Peyer's patch (tissue), 4 donors: ENCODE measurements at regions not wholly inside any gene's neighbourhood (a gene's known extent, or its start where the extent isn't known, plus 50 kb on each side); places are given as distances from the start of the nearest gene placed in this dataset.

ENCODE experiments used
- DNase-seq, 3 donors: peaks; one replicate each; pipeline ENCODE4 v3.0.0-alpha.2; 2017 to 2019
- H3K27ac ChIP-seq, 4 donors: fragments of 200-600 bp; sonication (generic); one replicate each; pipeline ENCODE4 v1.5.1; 2016 to 2019
- H3K27me3 ChIP-seq, 2 donors: fragments of 200-600 bp; sonication (generic); one replicate each; pipeline ENCODE4 v1.5.1; 2019
- H3K36me3 ChIP-seq, 3 donors: fragments of 200-600 bp; sonication (generic); one replicate each; pipeline ENCODE4 v1.5.1; 2016 to 2019
- H3K4me1 ChIP-seq, 4 donors: fragments of 200-600 bp; sonication (generic); one replicate each; pipeline ENCODE4 v1.5.1; 2016 to 2019
- H3K4me3 ChIP-seq, 4 donors: fragments of 200-600 bp; sonication (generic); 1 replicate in 3 of 4; 2 replicates in 1 of 4; pipeline ENCODE4 v1.5.1; 2016 to 2019; ENCODE audit warnings: mild to moderate bottlenecking in 1 of 4
- H3K9me3 ChIP-seq, 4 donors: fragments of 200-600 bp; sonication (generic); one replicate each; pipeline ENCODE4 v1.5.1; 2016 to 2019; ENCODE audit warnings: mild to moderate bottlenecking in 1 of 4
- POLR2A ChIP-seq, 2 donors: fragments of 450-650 bp; IDR thresholded peaks; one replicate each; pipeline ENCODE4 v1.5.1; 2017; ENCODE audit warnings: antibody characterized with exemption in 2 of 2, mild to moderate bottlenecking in 2 of 2, moderate library complexity in 2 of 2
- TF ChIP-seq, protein P1 (sequence below), 6 experiments: fragments of 450-650 bp in 4 of 6; fragments of 200-600 bp in 2 of 6; sonication (generic) in 1 of 6; IDR thresholded peaks; one replicate each; pipeline ENCODE4 v1.5.1; 2017 to 2019; ENCODE audit warnings: antibody characterized with exemption in 6 of 6, mild to moderate bottlenecking in 3 of 6, moderate library complexity in 1 of 6

DNA sequence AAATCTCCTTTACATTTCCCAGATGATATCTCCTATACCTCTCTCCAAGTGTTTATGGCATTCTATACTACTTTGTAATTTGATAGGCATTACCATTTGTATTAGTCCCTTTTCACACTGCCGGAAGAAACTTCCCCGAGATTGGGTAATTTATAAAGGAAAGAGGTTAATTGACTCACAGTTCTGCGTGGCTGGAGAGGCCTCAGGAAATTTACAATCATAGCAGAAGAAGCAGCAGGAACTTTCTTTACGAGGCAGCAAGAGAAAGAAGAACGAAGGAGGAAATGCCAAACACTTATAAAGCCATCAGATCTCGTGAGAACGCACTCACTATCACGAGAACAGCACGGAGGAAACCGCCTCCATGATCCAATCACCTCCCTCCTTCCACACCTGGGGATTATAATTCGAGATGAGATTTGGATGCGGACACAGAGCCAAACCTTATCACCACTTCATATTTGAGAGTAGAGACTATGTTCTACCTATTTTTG, 1194.6 kb downstream of the SORCS1 start:
- Histone ChIP-seq H3K4me3 (no peak overlapping the region), H3K36me3 (no peaks in the 10 kb centered on the region), H3K27ac (no peak overlapping the region), H3K4me1 (no peaks in the 10 kb centered on the region), H3K9me3 (no peaks in the 10 kb centered on the region), H3K27me3 (no peaks in the 10 kb centered on the region)
- DNase-seq, result no peak
- TF ChIP-seq, protein P1, sequence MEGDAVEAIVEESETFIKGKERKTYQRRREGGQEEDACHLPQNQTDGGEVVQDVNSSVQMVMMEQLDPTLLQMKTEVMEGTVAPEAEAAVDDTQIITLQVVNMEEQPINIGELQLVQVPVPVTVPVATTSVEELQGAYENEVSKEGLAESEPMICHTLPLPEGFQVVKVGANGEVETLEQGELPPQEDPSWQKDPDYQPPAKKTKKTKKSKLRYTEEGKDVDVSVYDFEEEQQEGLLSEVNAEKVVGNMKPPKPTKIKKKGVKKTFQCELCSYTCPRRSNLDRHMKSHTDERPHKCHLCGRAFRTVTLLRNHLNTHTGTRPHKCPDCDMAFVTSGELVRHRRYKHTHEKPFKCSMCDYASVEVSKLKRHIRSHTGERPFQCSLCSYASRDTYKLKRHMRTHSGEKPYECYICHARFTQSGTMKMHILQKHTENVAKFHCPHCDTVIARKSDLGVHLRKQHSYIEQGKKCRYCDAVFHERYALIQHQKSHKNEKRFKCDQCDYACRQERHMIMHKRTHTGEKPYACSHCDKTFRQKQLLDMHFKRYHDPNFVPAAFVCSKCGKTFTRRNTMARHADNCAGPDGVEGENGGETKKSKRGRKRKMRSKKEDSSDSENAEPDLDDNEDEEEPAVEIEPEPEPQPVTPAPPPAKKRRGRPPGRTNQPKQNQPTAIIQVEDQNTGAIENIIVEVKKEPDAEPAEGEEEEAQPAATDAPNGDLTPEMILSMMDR (IDR thresholded peaks at IDR 0.05), result no peak
- no peak for TF ChIP-seq POLR2A (IDR thresholded peaks at IDR 0.05)

DNA sequence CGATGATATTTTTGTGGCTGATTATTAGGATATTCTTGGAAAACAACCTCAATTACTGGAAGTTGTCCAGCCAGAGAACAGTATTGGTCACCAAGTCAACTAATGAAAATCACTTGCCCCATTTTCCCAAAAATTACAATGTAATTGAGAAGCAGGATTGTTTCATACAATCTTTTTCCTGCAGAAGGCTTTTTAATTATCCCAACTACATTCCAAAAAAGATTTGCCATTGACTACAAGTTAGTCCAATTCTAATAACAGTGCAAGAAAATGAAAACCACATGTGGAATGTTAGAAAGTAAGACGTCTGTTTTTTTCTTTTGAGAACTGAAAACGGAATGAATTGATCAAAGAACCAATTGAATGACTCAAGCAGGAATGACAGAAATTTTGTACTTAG, 1195.8 kb downstream of the SORCS1 start:
- H3K36me3 ChIP-seq, result no peaks in the 10 kb centered on the region
- no peaks in the 10 kb centered on the region for H3K9me3 ChIP-seq
- H3K27me3 ChIP-seq, result no peaks in the 10 kb centered on the region
- H3K4me1 ChIP-seq, result no peaks in the 10 kb centered on the region
- no peak for TF ChIP-seq POLR2A (IDR thresholded peaks at IDR 0.05)
- TF ChIP-seq, protein P1 (IDR thresholded peaks at IDR 0.05), result no peak
- no peak overlapping the region for H3K27ac ChIP-seq
- no peak overlapping the region for H3K4me3 ChIP-seq
- DNase-seq, result no peak

DNA sequence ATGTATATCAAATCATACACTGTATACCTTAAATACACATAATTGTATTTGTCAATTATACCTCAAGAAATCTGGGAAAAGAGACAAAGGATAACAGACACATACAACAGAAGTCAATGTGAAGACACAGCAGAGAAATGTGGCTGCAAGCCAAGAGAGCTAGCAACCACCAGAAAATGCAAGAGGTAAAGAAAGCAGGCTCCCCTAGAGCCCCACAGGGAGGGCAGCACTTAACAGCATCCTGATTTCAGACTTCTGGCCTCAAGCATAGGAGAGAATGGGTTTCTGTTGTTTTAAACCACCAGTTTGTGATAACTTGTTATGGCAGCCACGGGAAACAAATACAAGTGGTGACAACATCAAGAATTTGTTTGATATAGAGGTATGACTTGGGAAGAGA, 1197.2 kb downstream of the SORCS1 start:
- H3K4me3 ChIP-seq, result no peak overlapping the region
- TF ChIP-seq, protein P1 (IDR thresholded peaks at IDR 0.05), result no peak
- TF ChIP-seq POLR2A (IDR thresholded peaks at IDR 0.05), result no peak
- no peak for DNase-seq
- no peaks in the 10 kb centered on the region for H3K36me3 ChIP-seq
- H3K9me3 ChIP-seq, result no peaks in the 10 kb centered on the region
- no peaks in the 10 kb centered on the region for H3K27me3 ChIP-seq
- no peak overlapping the region for H3K27ac ChIP-seq
- H3K4me1 ChIP-seq, result no peaks in the 10 kb centered on the region

DNA sequence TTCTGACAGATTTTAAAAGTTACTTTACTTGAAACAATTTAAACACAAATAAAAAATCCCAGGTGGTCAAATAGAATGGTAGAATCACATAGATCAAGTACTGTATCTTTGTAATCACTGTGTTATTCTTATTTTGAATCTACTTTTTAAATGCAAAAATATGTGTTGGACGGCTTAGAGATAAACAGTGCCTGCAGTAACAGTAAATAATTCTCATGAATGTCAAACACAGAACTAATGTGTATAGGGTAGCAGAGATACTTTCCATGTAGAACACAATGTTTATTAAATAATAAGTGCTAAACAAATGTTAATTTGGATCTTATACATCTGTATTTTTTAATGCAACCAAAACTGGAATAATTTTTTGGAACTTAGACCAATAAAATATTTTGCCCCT, 1199.4 kb downstream of the SORCS1 start:
- DNase-seq, result no peak
- H3K4me1 ChIP-seq, result no peaks in the 10 kb centered on the region
- H3K36me3 ChIP-seq, result no peaks in the 10 kb centered on the region
- H3K9me3 ChIP-seq, result no peaks in the 10 kb centered on the region
- H3K27ac ChIP-seq, result no peak overlapping the region
- TF ChIP-seq POLR2A (IDR thresholded peaks at IDR 0.05), result no peak
- TF ChIP-seq, protein P1 (IDR thresholded peaks at IDR 0.05), result no peak
- no peak overlapping the region for H3K4me3 ChIP-seq
- H3K27me3 ChIP-seq, result no peaks in the 10 kb centered on the region

DNA sequence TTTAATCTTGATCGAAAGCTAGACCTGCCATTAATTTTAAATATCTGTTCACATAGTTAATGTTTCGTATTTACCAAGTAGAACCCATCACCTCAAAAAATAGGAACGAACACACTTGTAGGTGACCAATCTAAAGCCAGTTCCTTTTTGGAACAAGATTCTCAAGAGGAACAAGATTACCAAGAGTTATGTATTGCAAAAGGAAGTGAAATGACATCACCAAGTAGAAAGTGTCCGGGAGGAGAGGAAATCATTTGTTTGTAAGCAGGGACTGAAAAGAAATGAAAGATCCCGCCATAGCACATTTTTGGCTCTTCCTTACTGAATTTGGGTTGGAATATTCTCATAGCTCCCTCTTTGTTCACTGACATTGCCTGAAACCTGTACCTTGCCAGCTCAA, 1200.5 kb downstream of the SORCS1 start:
- no peaks in the 10 kb centered on the region for H3K27me3 ChIP-seq
- H3K27ac ChIP-seq, result no peak overlapping the region
- H3K9me3 ChIP-seq, result no peaks in the 10 kb centered on the region
- H3K4me1 ChIP-seq, result no peaks in the 10 kb centered on the region
- H3K4me3 ChIP-seq, result no peak overlapping the region
- TF ChIP-seq POLR2A (IDR thresholded peaks at IDR 0.05), result no peak
- TF ChIP-seq, protein P1 (IDR thresholded peaks at IDR 0.05), result no peak
- no peak for DNase-seq
- H3K36me3 ChIP-seq, result no peaks in the 10 kb centered on the region

DNA sequence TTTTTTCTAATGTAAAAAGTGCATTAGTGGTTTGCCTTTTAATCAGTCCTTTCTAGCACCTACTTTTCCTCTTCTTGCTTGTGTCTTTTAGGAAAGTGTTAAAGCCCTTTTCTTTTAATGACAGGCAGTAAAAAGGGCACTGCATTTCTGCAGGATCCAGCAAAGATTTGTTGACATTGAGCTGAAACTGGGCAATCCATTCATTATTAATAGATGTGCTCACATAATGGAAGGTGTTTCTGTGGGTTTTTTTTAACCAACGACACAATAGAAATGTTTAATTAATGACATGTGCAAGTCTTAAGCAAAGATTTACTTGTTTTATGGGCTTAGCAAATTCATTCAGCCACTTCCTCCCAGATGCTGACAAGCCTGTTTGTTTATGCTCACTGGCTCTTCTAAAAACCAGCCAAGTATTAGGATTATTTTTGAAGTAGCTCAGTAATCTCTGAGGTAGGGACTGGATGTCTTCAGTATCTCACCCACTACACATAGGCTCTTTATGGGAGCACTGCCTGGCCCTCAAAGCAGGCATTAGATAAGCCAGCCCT, 1201.1 kb downstream of the SORCS1 start:
- Histone ChIP-seq H3K9me3 (no peaks in the 10 kb centered on the region), H3K27me3 (no peaks in the 10 kb centered on the region), H3K4me1 (no peaks in the 10 kb centered on the region), H3K36me3 (no peaks in the 10 kb centered on the region), H3K4me3 (no peak overlapping the region), H3K27ac (no peak overlapping the region)
- no peak for DNase-seq
- no peak for TF ChIP-seq POLR2A (IDR thresholded peaks at IDR 0.05)
- TF ChIP-seq, protein P1 (IDR thresholded peaks at IDR 0.05), result no peak
